ENCODE measurements at regions not wholly inside any gene's neighbourhood (a gene's known extent, or its start where the extent isn't known, plus 50 kb on each side); places are given as distances from the start of the nearest gene placed in this dataset.

DNA sequence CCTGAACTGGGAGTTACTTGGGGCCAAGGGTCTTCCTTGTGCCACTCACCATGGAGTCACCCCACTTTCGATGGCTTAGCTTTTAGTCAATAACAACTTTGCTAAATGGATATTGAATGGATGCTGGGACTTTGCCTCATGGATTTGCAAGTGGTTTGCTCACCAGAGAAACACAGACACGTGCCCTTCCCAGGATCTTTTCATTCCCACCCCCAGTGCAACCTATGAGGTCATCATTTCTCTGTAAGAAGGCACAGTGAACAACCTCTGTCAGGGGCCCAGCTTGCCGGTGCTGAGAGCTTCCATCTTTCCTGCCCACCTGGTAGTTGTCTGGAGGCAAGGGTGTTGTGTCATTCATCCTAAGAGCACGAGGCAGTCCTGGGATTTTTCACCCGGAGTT, 256.8 kb upstream of the PMEPA1 start:
- H3K9me3 ChIP-seq (ENCODE audit: control extremely low read depth in 1 of 5, control insufficient read depth in 4 of 5, insufficient read depth in 2 of 5, low read depth in 1 of 5, low read length in 4 of 5): no peaks in the 10 kb centered on the region
- no peak for DNase-seq
- WGBS (ENCODE audit: insufficient coverage): 86% methylated on average over 4 of the region's 5 CpGs
- H3K27me3 ChIP-seq (replicated peaks in 2 of 5; ENCODE audit: control insufficient read depth in 4 of 5, insufficient read depth in 5 of 5, low read length in 4 of 5): no peaks in the 10 kb centered on the region
- no peaks in the 10 kb centered on the region for H3K36me3 ChIP-seq (ENCODE audit: control insufficient read depth in 4 of 4, insufficient read depth in 4 of 4, low read length in 3 of 4)
- no peak overlapping the region for H3K4me3 ChIP-seq (ENCODE audit: control insufficient read depth in 1 of 7, extremely low read depth in 1 of 7, insufficient read depth in 4 of 7, low read depth in 2 of 7, low read length in 6 of 7)
- no peak overlapping the region for H3K27ac ChIP-seq (ENCODE audit: insufficient read depth in 1 of 2, low read depth in 1 of 2, low read length in 2 of 2, poor library complexity in 1 of 2, severe bottlenecking in 2 of 2)
- ChIA-PET POLR2A (no interaction called here), CTCF (no interaction called here)
- H3K4me1 ChIP-seq (ENCODE audit: control extremely low read depth in 1 of 4, control insufficient read depth in 4 of 4, insufficient read depth in 4 of 4, low read length in 3 of 4): no peaks in the 10 kb centered on the region

DNA sequence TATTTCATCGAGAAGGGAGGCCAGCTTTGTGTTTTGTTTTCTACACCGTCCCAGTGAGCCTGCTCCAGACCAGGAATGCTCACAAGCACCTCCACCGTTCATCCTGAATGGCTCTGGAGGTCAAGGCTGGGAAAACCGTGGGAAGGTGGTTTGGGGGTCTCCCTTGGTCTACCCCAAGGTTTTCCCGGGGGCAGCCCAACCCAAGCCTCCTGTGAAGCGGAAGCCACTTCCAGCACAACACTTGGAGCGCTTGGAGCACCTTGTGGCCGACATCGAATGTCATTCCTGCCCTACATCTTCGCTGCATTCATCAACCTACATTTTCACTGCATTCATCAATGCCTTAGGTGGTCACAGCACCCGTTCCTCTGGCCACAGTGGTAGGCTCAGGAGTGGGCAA, 255.6 kb upstream of the PMEPA1 start:
- WGBS (ENCODE audit: insufficient coverage): over 99% methylated on average over 10 of the region's 11 CpGs
- ChIA-PET POLR2A (no interaction called here), CTCF (no interaction called here)
- Histone ChIP-seq H3K4me3 (ENCODE audit: control insufficient read depth in 1 of 7, extremely low read depth in 1 of 7, insufficient read depth in 4 of 7, low read depth in 2 of 7, low read length in 6 of 7) (no peak overlapping the region), H3K27me3 (replicated peaks in 2 of 5; ENCODE audit: control insufficient read depth in 4 of 5, insufficient read depth in 5 of 5, low read length in 4 of 5) (no peaks in the 10 kb centered on the region), H3K36me3 (ENCODE audit: control insufficient read depth in 4 of 4, insufficient read depth in 4 of 4, low read length in 3 of 4) (no peaks in the 10 kb centered on the region), H3K27ac (ENCODE audit: insufficient read depth in 1 of 2, low read depth in 1 of 2, low read length in 2 of 2, poor library complexity in 1 of 2, severe bottlenecking in 2 of 2) (no peak overlapping the region), H3K4me1 (ENCODE audit: control extremely low read depth in 1 of 4, control insufficient read depth in 4 of 4, insufficient read depth in 4 of 4, low read length in 3 of 4) (no peaks in the 10 kb centered on the region), H3K9me3 (ENCODE audit: control extremely low read depth in 1 of 5, control insufficient read depth in 4 of 5, insufficient read depth in 2 of 5, low read depth in 1 of 5, low read length in 4 of 5) (no peaks in the 10 kb centered on the region)
- DNase-seq: no peak

DNA sequence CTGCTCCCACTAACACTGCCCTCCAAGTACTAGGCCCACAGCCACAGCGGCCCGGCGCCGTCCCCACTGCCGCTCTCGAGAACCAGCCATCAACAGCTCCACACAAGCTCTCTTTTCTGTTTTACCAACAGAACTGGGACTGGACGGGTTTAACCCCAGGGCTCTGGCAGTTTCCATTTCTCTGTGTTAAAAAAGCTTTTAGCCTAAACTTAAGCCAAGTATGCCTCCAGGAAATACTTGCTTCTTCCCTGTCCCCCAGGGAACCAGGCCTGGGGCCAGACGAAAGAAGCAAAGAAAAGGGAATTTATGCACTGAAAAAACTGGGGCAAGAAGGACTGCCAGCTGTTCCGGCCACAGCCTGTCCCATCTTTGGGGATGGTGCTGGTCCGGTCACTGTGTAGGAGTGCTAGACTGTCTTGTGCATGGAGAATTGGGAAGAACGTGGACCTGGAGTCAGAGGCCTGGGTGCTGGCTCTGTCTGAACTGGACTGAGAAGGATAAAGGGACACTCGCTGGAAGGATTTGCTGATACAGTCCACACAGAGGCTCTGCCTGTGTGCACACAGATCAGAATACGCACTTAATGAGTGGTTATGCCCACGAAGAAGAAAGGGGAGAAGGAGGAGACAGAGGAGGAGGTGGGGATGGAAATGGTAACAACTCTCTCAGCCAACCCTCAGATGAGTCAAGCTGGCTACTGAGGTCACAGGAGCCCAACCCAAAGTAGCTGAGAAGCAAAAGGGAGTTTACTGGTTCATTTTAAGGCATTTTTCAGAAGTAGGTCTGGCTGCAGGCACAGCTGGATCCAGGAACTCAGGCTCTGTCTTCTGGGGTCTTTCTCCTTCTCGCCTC, 254.4 kb upstream of the PMEPA1 start:
- H3K27me3 ChIP-seq (replicated peaks in 2 of 5; ENCODE audit: control insufficient read depth in 4 of 5, insufficient read depth in 5 of 5, low read length in 4 of 5): no peaks in the 10 kb centered on the region
- H3K27ac ChIP-seq (ENCODE audit: insufficient read depth in 1 of 2, low read depth in 1 of 2, low read length in 2 of 2, poor library complexity in 1 of 2, severe bottlenecking in 2 of 2): no peak overlapping the region
- WGBS (ENCODE audit: insufficient coverage): 90% methylated on average over 15 of the region's 15 CpGs
- H3K4me1 ChIP-seq (ENCODE audit: control extremely low read depth in 1 of 4, control insufficient read depth in 4 of 4, insufficient read depth in 4 of 4, low read length in 3 of 4): no peaks in the 10 kb centered on the region
- no peaks in the 10 kb centered on the region for H3K36me3 ChIP-seq (ENCODE audit: control insufficient read depth in 4 of 4, insufficient read depth in 4 of 4, low read length in 3 of 4)
- no peaks in the 10 kb centered on the region for H3K9me3 ChIP-seq (ENCODE audit: control extremely low read depth in 1 of 5, control insufficient read depth in 4 of 5, insufficient read depth in 2 of 5, low read depth in 1 of 5, low read length in 4 of 5)
- DNase-seq: no peak
- CTCF ChIA-PET: interaction anchor here (0.7 to 1.3 kb wide), 2 partner anchors 8 to 9 kb away, joined by 3 to 4 read pairs; no protein-coding TSS in a partner anchor
- POLR2A ChIA-PET: no interaction called here
- H3K4me3 ChIP-seq (ENCODE audit: control insufficient read depth in 1 of 7, extremely low read depth in 1 of 7, insufficient read depth in 4 of 7, low read depth in 2 of 7, low read length in 6 of 7): no peak overlapping the region

DNA sequence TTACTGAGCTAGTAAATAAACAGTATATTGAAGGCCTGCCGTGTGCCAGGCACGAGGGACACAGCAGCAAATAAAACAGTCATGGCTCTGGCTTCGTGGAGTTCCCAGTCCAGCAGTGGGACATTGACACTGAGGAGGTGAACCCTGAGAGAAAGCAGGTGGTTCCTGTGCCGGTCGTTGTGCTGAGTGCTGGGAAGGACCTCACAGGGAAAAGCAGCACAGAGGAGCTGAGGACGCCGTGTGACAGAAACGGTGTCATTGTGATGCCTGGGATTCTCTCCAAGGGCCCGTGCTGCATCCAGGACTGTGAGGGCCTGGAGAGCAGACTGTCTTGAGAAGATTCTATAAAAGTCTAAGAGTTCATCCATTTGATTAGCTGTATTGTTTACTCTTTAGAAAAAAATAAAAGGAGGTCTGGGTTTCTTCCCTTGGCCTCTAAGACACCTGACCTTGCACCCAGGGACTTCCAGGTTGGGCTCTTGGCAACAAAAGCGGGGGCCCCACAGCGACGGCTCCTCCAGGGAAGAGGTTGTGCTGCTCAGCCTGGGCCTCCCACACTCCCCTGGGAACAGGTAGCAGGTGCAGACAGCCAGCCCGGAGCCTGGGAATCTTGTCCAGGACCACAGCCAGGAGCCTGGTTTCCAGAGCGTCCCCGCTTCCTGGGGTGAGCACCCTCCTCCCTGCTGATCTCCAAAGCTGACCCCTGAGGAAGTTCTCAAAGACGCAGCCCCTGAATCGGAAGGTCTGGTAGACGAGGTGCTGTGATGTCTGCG, 251.2 kb upstream of the PMEPA1 start:
- H3K4me3 ChIP-seq (ENCODE audit: control insufficient read depth in 1 of 7, extremely low read depth in 1 of 7, insufficient read depth in 4 of 7, low read depth in 2 of 7, low read length in 6 of 7): no peak overlapping the region
- no peak for DNase-seq
- H3K27me3 ChIP-seq (replicated peaks in 2 of 5; ENCODE audit: control insufficient read depth in 4 of 5, insufficient read depth in 5 of 5, low read length in 4 of 5): no peaks in the 10 kb centered on the region
- no peak overlapping the region for H3K27ac ChIP-seq (ENCODE audit: insufficient read depth in 1 of 2, low read depth in 1 of 2, low read length in 2 of 2, poor library complexity in 1 of 2, severe bottlenecking in 2 of 2)
- H3K4me1 ChIP-seq (ENCODE audit: control extremely low read depth in 1 of 4, control insufficient read depth in 4 of 4, insufficient read depth in 4 of 4, low read length in 3 of 4): no peaks in the 10 kb centered on the region
- 94% methylated on average over 16 of the region's 19 CpGs for WGBS (ENCODE audit: insufficient coverage)
- CTCF ChIA-PET: no interaction called here
- H3K36me3 ChIP-seq (ENCODE audit: control insufficient read depth in 4 of 4, insufficient read depth in 4 of 4, low read length in 3 of 4): no peaks in the 10 kb centered on the region
- H3K9me3 ChIP-seq (ENCODE audit: control extremely low read depth in 1 of 5, control insufficient read depth in 4 of 5, insufficient read depth in 2 of 5, low read depth in 1 of 5, low read length in 4 of 5): no peaks in the 10 kb centered on the region
- POLR2A ChIA-PET: no interaction called here

DNA sequence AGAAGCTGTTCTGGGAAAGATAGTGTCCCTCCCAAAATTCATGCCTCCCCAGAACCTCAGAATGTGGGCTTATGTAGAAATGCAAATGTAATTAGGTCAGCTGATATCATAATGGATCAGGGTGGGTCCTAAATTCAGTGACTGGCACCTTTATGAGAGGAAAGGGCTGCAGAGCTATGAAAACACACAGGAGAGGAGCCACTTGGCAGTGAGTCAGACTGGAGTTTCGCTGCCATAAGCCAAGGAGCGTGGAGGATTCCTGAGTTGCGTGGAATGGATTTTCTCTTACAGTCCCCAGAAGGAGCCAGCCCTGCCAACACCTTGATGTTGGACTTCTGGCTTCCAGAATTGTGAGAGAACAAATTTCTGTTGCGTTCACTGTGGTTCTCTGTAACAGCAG, 249.8 kb upstream of the PMEPA1 start:
- Histone ChIP-seq H3K9me3 (ENCODE audit: control extremely low read depth in 1 of 5, control insufficient read depth in 4 of 5, insufficient read depth in 2 of 5, low read depth in 1 of 5, low read length in 4 of 5) (peaks cover 0 to 4% (median under 1%) of the 10 kb centered on the region in 5 experiments), H3K4me3 (ENCODE audit: control insufficient read depth in 1 of 7, extremely low read depth in 1 of 7, insufficient read depth in 4 of 7, low read depth in 2 of 7, low read length in 6 of 7) (no peak overlapping the region), H3K27ac (ENCODE audit: insufficient read depth in 1 of 2, low read depth in 1 of 2, low read length in 2 of 2, poor library complexity in 1 of 2, severe bottlenecking in 2 of 2) (no peak overlapping the region), H3K27me3 (replicated peaks in 2 of 5; ENCODE audit: control insufficient read depth in 4 of 5, insufficient read depth in 5 of 5, low read length in 4 of 5) (no peaks in the 10 kb centered on the region), H3K36me3 (ENCODE audit: control insufficient read depth in 4 of 4, insufficient read depth in 4 of 4, low read length in 3 of 4) (no peaks in the 10 kb centered on the region), H3K4me1 (ENCODE audit: control extremely low read depth in 1 of 4, control insufficient read depth in 4 of 4, insufficient read depth in 4 of 4, low read length in 3 of 4) (no peaks in the 10 kb centered on the region)
- no peak for DNase-seq
- POLR2A ChIA-PET: no interaction called here
- WGBS (ENCODE audit: insufficient coverage): 100% methylated on average over 3 of the region's 4 CpGs
- CTCF ChIA-PET: interaction anchor here (1.0 kb wide), 1 partner anchor 18 kb away, joined by 3 read pairs; no protein-coding TSS in a partner anchor

DNA sequence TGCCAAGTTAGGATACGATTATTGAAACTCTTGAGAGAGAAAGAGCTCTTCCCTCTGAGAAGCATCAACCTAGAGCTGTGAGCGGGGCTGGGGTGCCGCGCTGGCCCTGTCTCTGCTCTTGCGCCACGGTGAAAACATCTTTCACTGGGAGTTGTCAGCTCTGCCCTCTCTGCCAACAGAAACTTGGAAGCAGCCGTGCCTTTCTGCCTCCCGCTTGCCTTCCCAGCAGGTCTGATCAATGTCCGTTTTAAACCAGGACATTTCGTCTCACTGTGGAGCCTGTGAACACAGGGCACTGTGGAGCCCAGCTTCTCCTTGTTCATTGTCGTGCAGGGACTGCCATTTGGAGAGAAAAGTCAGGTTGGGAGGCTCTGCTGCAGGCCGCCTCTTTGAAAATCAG, 249.2 kb upstream of the PMEPA1 start:
- no peaks in the 10 kb centered on the region for H3K4me1 ChIP-seq (ENCODE audit: control extremely low read depth in 1 of 4, control insufficient read depth in 4 of 4, insufficient read depth in 4 of 4, low read length in 3 of 4)
- no peak overlapping the region for H3K4me3 ChIP-seq (ENCODE audit: control insufficient read depth in 1 of 7, extremely low read depth in 1 of 7, insufficient read depth in 4 of 7, low read depth in 2 of 7, low read length in 6 of 7)
- H3K9me3 ChIP-seq (ENCODE audit: control extremely low read depth in 1 of 5, control insufficient read depth in 4 of 5, insufficient read depth in 2 of 5, low read depth in 1 of 5, low read length in 4 of 5): peaks cover 0 to 7% (median 2%) of the 10 kb centered on the region in 5 experiments
- H3K27me3 ChIP-seq (replicated peaks in 2 of 5; ENCODE audit: control insufficient read depth in 4 of 5, insufficient read depth in 5 of 5, low read length in 4 of 5): no peaks in the 10 kb centered on the region
- H3K36me3 ChIP-seq (ENCODE audit: control insufficient read depth in 4 of 4, insufficient read depth in 4 of 4, low read length in 3 of 4): no peaks in the 10 kb centered on the region
- no peak for DNase-seq
- ChIA-PET CTCF (no interaction called here), POLR2A (no interaction called here)
- no peak overlapping the region for H3K27ac ChIP-seq (ENCODE audit: insufficient read depth in 1 of 2, low read depth in 1 of 2, low read length in 2 of 2, poor library complexity in 1 of 2, severe bottlenecking in 2 of 2)
- 98% methylated on average over 8 of the region's 12 CpGs for WGBS (ENCODE audit: insufficient coverage)

DNA sequence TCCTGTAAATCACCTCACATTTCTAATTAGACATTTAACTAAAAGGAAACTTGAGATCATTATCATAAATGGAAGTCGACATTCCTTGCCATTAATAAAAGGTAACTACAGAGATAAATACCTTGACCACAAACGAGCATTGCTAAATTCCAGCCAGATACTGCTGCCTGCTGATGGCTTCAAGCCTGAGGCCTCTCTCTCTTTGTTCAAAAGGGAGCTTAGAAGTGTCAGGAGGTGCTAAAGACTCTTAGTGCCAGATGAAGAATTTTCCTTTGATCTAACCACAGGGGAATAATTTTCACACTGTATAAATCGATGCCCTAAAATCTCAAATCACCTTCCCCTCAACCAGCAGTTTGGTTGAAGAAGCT, 248.2 kb upstream of the PMEPA1 start:
- CTCF ChIA-PET: no interaction called here
- H3K27ac ChIP-seq (ENCODE audit: insufficient read depth in 1 of 2, low read depth in 1 of 2, low read length in 2 of 2, poor library complexity in 1 of 2, severe bottlenecking in 2 of 2): no peak overlapping the region
- H3K9me3 ChIP-seq (ENCODE audit: control extremely low read depth in 1 of 5, control insufficient read depth in 4 of 5, insufficient read depth in 2 of 5, low read depth in 1 of 5, low read length in 4 of 5): peaks cover 0 to 7% (median 2%) of the 10 kb centered on the region in 5 experiments
- no peaks in the 10 kb centered on the region for H3K4me1 ChIP-seq (ENCODE audit: control extremely low read depth in 1 of 4, control insufficient read depth in 4 of 4, insufficient read depth in 4 of 4, low read length in 3 of 4)
- no peaks in the 10 kb centered on the region for H3K36me3 ChIP-seq (ENCODE audit: control insufficient read depth in 4 of 4, insufficient read depth in 4 of 4, low read length in 3 of 4)
- no CpG with 5 or more reads among the region's 3 CpGs for WGBS (ENCODE audit: insufficient coverage)
- POLR2A ChIA-PET: no interaction called here
- no peaks in the 10 kb centered on the region for H3K27me3 ChIP-seq (replicated peaks in 2 of 5; ENCODE audit: control insufficient read depth in 4 of 5, insufficient read depth in 5 of 5, low read length in 4 of 5)
- no peak for DNase-seq
- no peak overlapping the region for H3K4me3 ChIP-seq (ENCODE audit: control insufficient read depth in 1 of 7, extremely low read depth in 1 of 7, insufficient read depth in 4 of 7, low read depth in 2 of 7, low read length in 6 of 7)

Measured in common myeloid progenitor, CD34-positive (primary cell).